ENCODE measurements at regions not wholly inside any gene's neighbourhood (a gene's known extent, or its start where the extent isn't known, plus 50 kb on each side); places are given as distances from the start of the nearest gene placed in this dataset.

- Histone ChIP-seq H3K9me3 (no peaks in the 10 kb centered on the region), H3K27me3 (replicated peaks; ENCODE audit: insufficient read depth) (no peaks in the 10 kb centered on the region), H3K36me3 (no peaks in the 10 kb centered on the region), H3K4me1 (ENCODE audit: control insufficient read depth in 1 of 2, low read depth in 2 of 2) (no peaks in the 10 kb centered on the region), H3K4me3 (no peak overlapping the region), H3K27ac (no peak overlapping the region)
- ATAC-seq (ENCODE audit: insufficient number of reproducible peaks, low FRiP score, low read depth): no peak
- no peak for TF ChIP-seq CTCF (IDR thresholded peaks at IDR 0.05)
- DNase-seq (ENCODE audit: low spot score): no peak
Observed at GRCh38 chr5:102130890-102131289, 165.2 kb downstream of the SLCO4C1 start.

- Histone ChIP-seq H3K27me3 (replicated peaks; ENCODE audit: insufficient read depth) (no peaks in the 10 kb centered on the region), H3K4me3 (no peak overlapping the region), H3K4me1 (ENCODE audit: control insufficient read depth in 1 of 2, low read depth in 2 of 2) (no peaks in the 10 kb centered on the region), H3K9me3 (no peaks in the 10 kb centered on the region), H3K36me3 (no peaks in the 10 kb centered on the region), H3K27ac (no peak overlapping the region)
- ATAC-seq (ENCODE audit: insufficient number of reproducible peaks, low FRiP score, low read depth): no peak
- no peak for DNase-seq (ENCODE audit: low spot score)
- no peak for TF ChIP-seq CTCF (IDR thresholded peaks at IDR 0.05)
Observed at GRCh38 chr5:102130386-102130785, 165.7 kb downstream of the SLCO4C1 start.

GRCh38 chr5:102119252-102119651 lies 176.8 kb downstream of the SLCO4C1 start:
- ATAC-seq (ENCODE audit: insufficient number of reproducible peaks, low FRiP score, low read depth): no peak
- H3K27ac ChIP-seq: no peak overlapping the region
- no peaks in the 10 kb centered on the region for H3K36me3 ChIP-seq
- H3K4me1 ChIP-seq (ENCODE audit: control insufficient read depth in 1 of 2, low read depth in 2 of 2): no peaks in the 10 kb centered on the region
- no peaks in the 10 kb centered on the region for H3K9me3 ChIP-seq
- no peak for DNase-seq (ENCODE audit: low spot score)
- TF ChIP-seq CTCF (IDR thresholded peaks at IDR 0.05): no peak
- no peaks in the 10 kb centered on the region for H3K27me3 ChIP-seq (replicated peaks; ENCODE audit: insufficient read depth)
- no peak overlapping the region for H3K4me3 ChIP-seq

GRCh38 chr5:102115736-102116135 lies 180.3 kb downstream of the SLCO4C1 start:
- no peak for ATAC-seq (ENCODE audit: insufficient number of reproducible peaks, low FRiP score, low read depth)
- no peak overlapping the region for H3K4me3 ChIP-seq
- H3K27ac ChIP-seq: no peak overlapping the region
- no peak for TF ChIP-seq CTCF (IDR thresholded peaks at IDR 0.05)
- DNase-seq (ENCODE audit: low spot score): no peak
- H3K27me3 ChIP-seq (replicated peaks; ENCODE audit: insufficient read depth): no peaks in the 10 kb centered on the region
- no peaks in the 10 kb centered on the region for H3K9me3 ChIP-seq
- H3K4me1 ChIP-seq (ENCODE audit: control insufficient read depth in 1 of 2, low read depth in 2 of 2): no peaks in the 10 kb centered on the region
- H3K36me3 ChIP-seq: no peaks in the 10 kb centered on the region

GRCh38 chr5:102114525-102115069 lies 181.5 kb downstream of the SLCO4C1 start:
- DNase-seq (ENCODE audit: low spot score) (no peak), ATAC-seq (ENCODE audit: insufficient number of reproducible peaks, low FRiP score, low read depth) (no peak)
- Histone ChIP-seq H3K4me1 (ENCODE audit: control insufficient read depth in 1 of 2, low read depth in 2 of 2) (no peaks in the 10 kb centered on the region), H3K36me3 (no peaks in the 10 kb centered on the region), H3K27ac (no peak overlapping the region), H3K27me3 (replicated peaks; ENCODE audit: insufficient read depth) (no peaks in the 10 kb centered on the region), H3K9me3 (no peaks in the 10 kb centered on the region), H3K4me3 (no peak overlapping the region)
- no peak for TF ChIP-seq CTCF (IDR thresholded peaks at IDR 0.05)

Data from thoracic aorta (tissue), 2 donors.